ENCODE measurements at regions not wholly inside any gene's neighbourhood (a gene's known extent, or its start where the extent isn't known, plus 50 kb on each side); places are given as distances from the start of the nearest gene placed in this dataset.

DNA sequence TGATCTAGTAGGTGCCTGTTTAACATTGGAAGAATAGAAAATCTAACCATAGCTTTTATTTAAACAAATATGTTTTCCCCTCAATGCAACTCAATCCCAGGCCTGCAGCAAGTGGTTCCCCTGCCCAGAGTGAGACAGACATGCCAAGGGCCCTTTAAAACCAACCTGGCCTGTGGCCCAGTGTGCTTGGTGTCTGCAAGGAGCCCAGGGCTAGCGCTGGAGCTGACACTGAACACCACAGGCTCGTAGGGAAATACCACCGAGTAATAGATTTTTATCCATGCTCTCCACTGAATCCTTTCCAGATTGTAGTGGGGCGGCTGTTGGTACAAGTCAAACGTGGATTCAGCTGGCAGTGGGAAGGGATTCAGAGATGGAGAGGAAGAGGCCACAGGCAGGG is 95.6 kb upstream of the NRXN3 start:
- no peak for DNase-seq

DNA sequence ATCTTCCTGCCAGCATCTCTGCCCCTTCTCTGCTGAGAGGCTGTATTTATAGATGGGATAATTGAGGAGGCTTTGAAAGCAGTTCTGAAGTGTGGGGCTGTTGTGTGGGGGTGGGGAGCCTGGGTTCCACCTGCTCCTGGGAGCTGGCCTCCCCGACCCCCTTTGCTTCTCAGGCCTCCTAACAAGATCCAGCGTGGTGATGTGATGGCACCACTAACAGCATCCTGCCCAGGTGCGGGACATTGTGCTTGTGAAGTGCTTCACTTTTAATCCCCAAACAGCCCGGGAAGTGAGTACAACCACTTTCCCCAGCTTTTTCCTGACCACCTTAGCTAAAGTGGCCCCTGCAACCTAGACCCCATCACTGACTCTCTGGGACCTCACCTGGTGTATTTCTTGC is 95.1 kb upstream of the NRXN3 start:
- DNase-seq: no peak

- no peak for DNase-seq
Measured at GRCh38 chr14:78075555-78076277, 94.5 kb upstream of the NRXN3 start.

GRCh38 chr14:78081245-78081644 is 88.9 kb upstream of the NRXN3 start:
- no peak for DNase-seq

DNA sequence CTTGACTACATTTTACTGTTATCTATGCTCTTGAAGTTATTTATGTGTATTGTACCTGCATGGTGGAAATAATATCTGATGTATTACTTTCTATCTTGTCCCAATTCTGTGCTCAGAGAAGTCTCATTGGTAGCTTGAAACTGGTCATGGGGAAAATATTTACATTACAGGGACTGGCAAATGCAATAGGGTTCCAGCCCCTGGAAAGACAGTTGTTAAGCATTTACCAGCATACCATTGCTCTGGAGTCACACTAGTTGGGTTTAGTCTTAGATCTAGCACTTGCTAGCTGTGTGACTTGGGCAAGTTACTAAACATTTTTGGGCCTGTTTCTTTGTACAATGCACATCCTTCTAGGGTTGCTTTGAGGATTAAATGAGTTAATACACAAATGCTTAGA is 86.3 kb upstream of the NRXN3 start:
- no peak for DNase-seq

GRCh38 chr14:78086342-78086741 is 83.8 kb upstream of the NRXN3 start:
- DNase-seq: no peak

GRCh38 chr14:78088916-78089315 is 81.3 kb upstream of the NRXN3 start:
- no peak for DNase-seq

GRCh38 chr14:78090864-78091263 is 79.3 kb upstream of the NRXN3 start:
- DNase-seq: no peak

- DNase-seq: no peak
Measured at GRCh38 chr14:78091361-78091760, 78.8 kb upstream of the NRXN3 start.

GRCh38 chr14:78092040-78092439 is 78.1 kb upstream of the NRXN3 start:
- DNase-seq: no peak

DNA sequence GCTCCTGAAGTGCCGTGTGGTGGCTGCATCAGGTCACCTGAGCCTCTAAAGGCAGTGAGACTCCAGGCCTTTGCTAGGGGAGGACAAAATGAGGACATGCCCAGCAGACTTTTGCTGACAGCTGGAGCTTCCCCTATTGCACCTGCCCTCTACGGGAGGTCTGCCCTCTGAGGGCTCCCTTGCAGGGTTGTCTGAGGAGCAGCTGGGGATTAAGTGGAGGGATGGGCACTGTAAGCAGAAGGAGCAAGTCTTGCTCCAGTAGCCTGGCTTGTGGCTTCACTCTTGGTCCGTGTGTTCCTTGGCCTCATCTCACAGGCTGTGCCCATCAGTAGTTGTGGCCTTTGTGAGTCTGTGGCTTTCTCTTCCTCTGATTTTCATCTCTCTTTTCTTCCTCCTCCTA is 66.9 kb upstream of the NRXN3 start:
- DNase-seq: no peak

- DNase-seq: no peak
Measured at GRCh38 chr14:78104160-78104559, 66.0 kb upstream of the NRXN3 start.

DNA sequence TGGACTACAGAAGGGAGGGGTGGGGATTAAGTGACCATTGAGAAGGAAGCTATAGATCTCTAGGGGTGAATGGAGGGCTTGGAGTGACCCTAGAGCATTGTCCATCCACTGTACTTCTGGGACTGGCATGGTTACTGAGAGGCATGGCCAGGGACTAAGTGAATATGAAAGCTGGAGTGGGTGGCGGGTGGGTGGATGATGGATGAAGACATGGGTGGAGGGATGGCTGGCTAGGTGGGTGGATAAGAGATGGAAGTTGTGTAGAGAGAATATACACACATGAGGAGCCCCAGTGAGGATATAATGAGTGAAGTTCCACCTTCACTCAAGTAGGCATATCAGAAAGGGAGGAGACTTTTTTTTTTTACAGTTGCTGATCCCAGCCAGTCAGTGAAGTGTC is 65.5 kb upstream of the NRXN3 start:
- DNase-seq: no peak

GRCh38 chr14:78106381-78106780 is 63.8 kb upstream of the NRXN3 start:
- DNase-seq: no peak

DNA sequence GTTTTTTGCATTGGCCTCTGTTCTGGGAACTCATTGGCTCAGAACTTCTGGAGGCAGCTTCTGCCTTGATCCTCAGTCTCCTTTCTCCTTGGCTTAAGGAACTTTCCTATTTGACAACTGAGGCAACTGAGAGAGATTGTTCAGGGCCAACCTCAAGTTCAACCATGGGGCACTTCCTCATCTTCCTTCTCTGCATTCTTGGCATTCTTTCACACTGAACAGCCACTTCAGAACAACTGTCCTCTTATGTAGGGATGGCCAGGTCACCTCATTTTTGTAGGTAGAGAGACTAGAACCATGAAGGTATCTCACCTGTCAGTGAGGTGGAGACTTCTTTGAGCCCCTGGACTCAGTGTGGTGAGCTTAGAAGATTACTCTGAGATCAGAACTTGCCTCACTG is 63.0 kb upstream of the NRXN3 start:
- DNase-seq: no peak

GRCh38 chr14:78119440-78119839 is 50.7 kb upstream of the NRXN3 start:
- DNase-seq: no peak
